Stimulated activated CD4-positive, alpha-beta T cell treated with anti-CD3 and anti-CD28 coated beads, Interleukin-2, amount 100 ng/mL, for 24 hours (primary cell): ENCODE measurements at regions not wholly inside any gene's neighbourhood (a gene's known extent, or its start where the extent isn't known, plus 50 kb on each side); places are given as distances from the start of the nearest gene placed in this dataset.

ENCODE experiments used
- DNase-seq, 2 donors: peaks; one replicate each; pipeline ENCODE4 v3.0.0-alpha.2; 2020

DNA sequence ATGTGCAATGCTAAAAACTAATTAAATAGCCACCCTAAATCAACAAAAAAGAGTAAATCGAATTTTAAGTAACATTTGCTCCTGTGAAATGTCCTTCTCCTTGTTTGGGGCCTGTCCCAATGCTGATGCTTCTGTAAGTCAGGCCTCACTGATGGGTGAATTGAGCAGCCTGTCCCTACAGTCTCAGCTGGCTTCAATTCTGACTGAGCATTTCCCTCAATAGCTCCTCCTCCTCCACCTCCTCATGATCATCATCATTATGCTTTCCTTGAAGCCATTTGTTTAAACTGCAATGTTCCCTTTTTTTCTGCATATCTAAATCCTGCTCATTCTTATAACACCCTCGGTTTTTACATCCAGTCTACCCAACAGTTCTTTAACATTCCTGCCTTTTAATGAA lies 137.2 kb upstream of the CELF4 start:
- no peak for DNase-seq

- DNase-seq = no peak
Measured at GRCh38 chr18:37701967-37702366, 136.4 kb upstream of the CELF4 start.

GRCh38 chr18:37698508-37699040 lies 133.0 kb upstream of the CELF4 start:
- DNase-seq = no peak

DNA sequence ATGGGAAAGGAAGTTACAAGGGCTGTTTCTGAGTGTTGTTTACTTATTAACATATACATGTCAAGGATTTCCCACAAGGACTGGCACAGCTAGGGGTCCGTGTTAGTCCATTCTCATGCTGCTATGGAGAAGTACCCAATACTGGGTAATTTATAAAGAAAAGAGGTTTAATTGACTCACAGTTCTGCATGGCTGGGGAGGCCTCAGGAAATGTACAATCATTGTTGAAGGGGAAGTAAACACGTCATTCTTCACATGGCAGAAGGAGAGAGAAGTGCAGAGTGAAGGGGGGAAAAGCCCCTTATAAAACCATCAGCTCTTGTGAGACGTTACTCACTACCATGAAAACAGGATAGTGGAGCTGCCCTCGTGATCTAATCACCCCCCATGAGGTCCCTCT lies 128.9 kb upstream of the CELF4 start:
- no peak for DNase-seq

DNA sequence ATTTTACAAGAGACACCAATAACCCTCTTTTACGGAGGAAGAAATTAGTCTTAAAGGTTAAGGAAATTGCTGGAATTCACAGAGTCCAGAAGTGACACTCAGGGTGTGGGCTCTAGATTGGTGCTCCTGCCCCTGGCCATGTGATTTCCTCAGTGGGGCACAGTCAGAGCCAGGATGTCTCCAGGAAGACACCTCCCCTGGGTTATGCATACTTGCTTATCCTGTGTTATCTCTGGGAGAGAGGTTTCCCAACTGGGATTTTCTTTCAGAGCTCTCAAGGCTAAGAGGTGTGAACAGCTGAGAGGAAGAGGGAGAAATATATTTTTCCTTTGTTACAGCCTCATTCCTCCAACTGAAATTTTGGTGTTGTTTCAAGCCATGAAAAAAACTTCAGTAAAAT lies 125.6 kb upstream of the CELF4 start:
- DNase-seq = no peak

- DNase-seq = no peak
Measured at GRCh38 chr18:37689841-37690240, 124.2 kb upstream of the CELF4 start.

DNA sequence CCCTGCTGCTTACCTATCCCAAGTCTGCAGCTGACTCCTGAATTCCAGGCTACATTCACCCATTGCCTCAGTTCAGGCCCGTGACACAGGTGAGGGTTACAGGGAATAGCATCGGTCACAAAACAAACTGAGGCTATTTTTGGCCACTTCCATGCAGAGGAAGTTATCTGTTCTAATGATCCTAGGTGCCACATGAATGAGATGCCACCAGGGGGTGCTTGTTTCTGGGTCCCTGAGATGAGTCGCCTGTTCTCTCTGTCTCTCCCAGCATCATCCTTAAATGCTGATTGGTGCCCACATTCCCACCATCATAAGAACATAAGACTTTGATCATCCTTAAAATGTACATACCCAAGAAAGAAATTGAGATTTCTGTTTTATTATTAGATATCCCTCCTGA lies 119.0 kb upstream of the CELF4 start:
- no peak for DNase-seq

GRCh38 chr18:37684183-37684582 lies 118.6 kb upstream of the CELF4 start:
- no peak for DNase-seq

DNA sequence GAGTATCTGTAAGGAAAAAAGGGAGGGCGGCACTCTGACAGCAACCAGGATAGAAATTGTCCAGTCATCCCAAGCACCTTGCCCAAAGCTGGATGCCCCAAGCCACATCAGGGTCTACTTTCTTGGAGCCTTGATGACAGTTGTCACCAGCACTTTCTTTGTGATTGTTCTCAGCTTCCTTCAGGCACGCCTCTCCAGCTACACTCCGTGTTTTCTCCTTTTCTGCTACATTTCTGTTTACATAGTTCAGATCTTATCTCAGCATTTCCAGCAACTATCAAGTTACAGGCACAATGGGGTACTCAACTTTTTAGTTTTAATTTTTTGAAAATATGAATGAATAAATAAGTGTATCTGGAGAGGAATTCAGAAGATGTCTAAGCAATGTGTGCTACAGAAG lies 115.3 kb upstream of the CELF4 start:
- no peak for DNase-seq

- no peak for DNase-seq
Measured at GRCh38 chr18:37676276-37676675, 110.7 kb upstream of the CELF4 start.

GRCh38 chr18:37675699-37676098 lies 110.1 kb upstream of the CELF4 start:
- no peak for DNase-seq

DNA sequence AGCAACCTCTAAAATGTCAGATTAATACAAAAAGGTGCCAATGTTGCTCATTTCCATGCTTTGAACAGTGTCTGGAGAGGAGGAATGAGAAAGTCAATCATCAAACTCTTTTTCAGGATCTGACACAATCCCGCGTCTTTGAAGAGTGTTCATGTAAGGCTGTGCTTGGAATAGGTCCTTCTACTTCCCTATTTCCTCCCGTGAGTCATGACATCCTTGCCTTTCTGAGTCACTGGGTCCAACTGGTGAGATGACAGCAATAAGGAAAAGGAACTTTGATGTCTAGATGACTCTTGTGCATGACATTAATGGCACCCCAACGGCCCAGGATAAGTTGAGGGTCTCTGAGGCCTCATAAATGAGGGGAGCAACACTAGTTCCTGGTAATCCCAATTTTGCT lies 109.0 kb upstream of the CELF4 start:
- DNase-seq = no peak

- DNase-seq = no peak
Measured at GRCh38 chr18:37673671-37674070, 108.1 kb upstream of the CELF4 start.

DNA sequence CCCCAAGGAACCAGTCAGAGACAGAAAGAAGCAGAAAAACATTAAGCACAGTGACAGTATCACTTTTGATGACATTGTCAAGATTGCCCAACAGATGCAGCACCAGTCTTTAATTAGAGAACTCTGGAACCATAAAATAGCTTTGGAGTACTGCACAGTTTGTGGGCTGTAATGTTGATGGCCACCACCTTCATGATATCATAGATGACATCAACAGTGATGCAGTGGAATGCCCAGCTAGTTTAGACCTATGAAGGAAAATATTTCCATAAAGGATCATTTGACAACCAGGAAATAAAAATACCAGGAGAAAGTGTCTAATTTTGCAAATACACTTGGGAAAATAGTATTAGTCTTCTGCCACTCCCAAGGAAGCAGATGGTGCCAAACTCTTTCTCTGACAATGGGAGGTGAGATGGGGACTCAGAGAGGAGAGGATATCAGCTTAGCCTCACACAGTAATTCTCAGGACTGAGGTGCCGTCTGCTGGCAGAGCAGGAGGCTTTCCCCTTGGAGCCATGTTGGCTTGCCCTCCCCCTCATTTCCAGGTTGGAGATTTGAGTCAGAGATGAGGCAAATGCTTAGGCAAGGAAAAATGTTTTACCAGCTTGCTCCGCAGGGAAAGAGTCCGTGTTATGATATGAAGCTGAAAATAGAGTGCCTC lies 107.5 kb upstream of the CELF4 start:
- DNase-seq = no peak

DNA sequence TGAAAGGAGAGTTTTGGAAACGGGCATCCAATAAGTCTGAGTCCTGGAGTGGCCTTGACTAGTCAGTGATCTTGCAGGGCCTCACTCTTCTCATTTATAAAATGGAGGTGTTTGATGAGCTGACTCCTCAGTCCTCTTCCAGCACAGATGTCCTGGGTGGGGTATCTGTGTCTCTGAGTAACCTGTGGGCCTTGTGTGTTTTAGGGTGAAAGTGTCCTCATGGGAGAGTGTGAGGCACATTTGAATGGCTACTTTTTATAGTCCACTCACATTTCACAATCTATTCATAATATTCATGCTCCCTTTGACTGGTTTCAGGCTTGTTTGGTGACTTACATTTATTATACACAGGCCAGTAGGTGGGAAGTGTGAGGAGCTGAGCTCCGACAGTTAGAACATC lies 106.4 kb upstream of the CELF4 start:
- DNase-seq = no peak

GRCh38 chr18:37671530-37671929 lies 105.9 kb upstream of the CELF4 start:
- DNase-seq = no peak

GRCh38 chr18:37671119-37671518 lies 105.5 kb upstream of the CELF4 start:
- no peak for DNase-seq

- no peak for DNase-seq
Measured at GRCh38 chr18:37669991-37670534, 104.5 kb upstream of the CELF4 start.

DNA sequence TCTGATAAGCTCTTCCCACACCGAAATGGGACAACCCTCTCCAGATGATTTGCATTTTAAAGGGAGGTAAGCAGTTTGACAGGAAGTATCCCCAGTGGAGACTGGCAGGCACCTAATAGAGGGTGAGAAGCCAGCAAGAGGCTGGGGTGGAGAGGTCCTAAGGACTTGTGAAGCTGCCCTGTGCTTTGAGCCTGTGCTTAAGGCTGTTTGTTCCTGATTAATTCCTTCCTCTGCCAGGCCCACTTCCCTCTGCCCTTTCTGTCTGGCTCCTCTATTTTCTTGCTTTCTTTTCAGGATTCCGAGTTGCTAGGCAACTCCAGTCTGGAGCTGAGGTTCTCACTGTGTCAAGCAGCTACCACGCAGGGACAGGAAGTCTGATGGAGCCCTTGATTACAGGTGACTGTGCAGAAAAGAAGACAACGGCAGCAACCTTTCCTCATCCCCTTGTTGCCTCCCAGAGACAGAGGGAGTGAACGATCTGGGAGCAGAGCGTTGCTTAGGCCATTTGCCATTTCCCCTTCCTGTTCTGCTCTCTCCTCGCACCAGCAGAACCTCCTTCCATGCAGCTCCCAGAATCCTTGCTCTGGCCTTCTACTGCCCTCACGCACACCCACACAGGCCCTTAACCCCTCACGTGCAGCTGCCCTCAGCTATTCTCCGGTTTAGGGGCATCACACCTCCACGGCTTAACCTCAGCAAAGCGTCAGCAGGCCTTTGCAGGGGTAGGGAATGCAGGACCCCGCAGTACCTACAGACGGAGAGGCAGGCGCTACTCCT lies 103.6 kb upstream of the CELF4 start:
- DNase-seq = no peak

DNA sequence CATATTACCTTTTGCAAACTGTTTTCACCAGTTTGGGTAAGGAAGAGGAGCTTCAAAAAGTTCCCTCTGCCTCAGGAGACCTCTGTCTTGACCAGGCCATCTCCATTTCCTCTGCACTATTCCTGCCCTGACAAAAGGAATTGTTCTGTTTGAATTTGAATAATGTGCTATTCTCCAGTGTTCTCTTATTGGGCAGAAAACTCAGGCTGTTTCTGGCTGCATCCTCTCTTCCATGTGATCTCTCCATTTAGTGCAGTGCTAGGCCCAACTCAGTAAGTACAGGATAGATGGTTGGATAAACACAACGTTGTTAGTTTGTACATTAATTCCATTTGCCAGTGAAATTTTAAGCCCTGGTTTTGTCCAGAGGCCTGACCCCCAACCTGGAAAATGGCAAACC lies 102.2 kb upstream of the CELF4 start:
- no peak for DNase-seq

DNA sequence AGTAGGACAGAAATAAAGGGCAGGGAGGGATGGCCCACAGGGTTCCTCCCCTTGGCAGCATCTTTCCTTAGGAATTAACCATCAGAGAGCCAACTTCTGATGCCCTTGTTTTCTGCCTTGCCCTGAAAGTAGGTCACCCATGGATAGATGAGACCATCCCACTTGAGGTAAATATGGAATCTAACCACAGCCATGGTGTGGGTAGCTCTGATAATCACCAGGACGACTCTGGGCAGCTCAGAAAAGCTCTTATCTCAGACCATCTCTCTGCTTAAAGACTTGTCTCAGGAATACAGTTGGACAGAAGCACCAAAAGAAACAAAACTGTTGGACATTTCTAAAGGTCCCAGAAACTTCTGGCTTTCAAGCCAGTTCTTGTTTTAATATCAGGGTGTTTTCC lies 101.4 kb upstream of the CELF4 start:
- no peak for DNase-seq

DNA sequence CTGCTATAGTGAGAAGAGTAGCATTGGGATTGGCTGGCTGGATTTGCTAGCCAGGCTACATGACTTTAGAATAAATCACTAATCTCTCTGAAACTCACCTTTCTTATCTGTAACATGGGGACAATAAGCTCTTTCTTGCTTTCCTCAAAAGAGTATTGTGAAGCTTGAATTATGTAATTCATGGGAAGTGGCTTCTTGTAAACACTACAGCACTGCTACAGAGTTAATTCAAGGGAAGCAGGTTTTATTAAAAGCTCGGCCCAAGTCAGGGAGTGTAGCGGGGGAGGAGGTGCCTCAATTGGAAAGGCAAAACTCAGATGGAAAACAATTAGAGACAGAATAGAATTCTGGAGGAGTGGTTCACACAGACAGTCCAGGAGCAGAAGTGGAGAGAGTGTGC lies 100.9 kb upstream of the CELF4 start:
- DNase-seq = no peak

DNA sequence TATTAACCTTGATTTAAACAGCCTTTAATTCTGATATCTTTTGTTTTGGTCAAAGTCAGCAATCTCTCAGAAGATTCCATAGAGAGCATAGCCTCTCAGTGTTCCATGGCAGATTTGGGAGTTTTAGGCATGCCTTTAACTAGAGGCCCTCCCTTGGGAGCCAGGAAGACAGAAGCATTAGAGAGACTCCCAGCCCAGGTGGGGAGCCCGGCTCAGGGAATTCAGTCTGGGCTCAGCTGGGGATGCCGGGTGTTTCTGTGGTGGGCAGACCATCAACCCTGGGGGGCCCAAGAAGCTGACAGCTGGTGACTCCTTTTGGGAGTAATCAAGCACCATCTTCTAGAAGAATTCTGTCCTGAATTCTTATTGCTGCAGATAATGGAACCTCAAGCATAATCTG lies 99.7 kb upstream of the CELF4 start:
- DNase-seq = no peak

- DNase-seq = no peak
Measured at GRCh38 chr18:37663446-37663845, 97.8 kb upstream of the CELF4 start.
